ENCODE measurements at regions not wholly inside any gene's neighbourhood (a gene's known extent, or its start where the extent isn't known, plus 50 kb on each side); places are given as distances from the start of the nearest gene placed in this dataset.

DNA sequence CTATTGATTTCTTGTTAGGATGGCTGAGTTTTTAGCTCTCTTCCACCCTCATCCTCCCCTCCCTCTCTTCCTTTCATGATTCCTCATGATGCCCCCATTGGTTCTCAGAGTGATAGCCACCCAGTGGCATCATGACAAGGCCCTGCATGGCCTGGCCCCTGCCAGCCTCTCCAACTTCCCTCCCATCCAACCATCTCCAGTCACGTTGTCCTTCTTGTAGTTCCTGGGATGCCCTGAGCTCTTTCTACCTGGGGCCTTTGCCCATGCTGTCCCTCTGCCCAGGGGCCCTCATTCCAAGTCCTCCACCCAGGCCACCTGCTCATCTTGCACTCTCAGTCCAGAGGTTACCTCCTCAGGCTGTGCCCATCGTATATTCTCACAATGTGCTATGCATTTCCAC, 247.5 kb downstream of the TFCP2L1 start (continued):
- TF ChIP-seq, protein P1, sequence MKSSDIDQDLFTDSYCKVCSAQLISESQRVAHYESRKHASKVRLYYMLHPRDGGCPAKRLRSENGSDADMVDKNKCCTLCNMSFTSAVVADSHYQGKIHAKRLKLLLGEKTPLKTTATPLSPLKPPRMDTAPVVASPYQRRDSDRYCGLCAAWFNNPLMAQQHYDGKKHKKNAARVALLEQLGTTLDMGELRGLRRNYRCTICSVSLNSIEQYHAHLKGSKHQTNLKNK (CRISPR knock-in tag; IDR thresholded peaks at IDR 0.05), result no peak
- TF ChIP-seq, protein P2, sequence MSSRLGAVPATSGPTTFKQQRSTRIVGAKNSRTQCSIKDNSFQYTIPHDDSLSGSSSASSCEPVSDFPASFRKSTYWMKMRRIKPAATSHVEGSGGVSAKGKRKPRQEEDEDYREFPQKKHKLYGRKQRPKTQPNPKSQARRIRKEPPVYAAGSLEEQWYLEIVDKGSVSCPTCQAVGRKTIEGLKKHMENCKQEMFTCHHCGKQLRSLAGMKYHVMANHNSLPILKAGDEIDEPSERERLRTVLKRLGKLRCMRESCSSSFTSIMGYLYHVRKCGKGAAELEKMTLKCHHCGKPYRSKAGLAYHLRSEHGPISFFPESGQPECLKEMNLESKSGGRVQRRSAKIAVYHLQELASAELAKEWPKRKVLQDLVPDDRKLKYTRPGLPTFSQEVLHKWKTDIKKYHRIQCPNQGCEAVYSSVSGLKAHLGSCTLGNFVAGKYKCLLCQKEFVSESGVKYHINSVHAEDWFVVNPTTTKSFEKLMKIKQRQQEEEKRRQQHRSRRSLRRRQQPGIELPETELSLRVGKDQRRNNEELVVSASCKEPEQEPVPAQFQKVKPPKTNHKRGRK (CRISPR knock-in tag; IDR thresholded peaks at IDR 0.05; ENCODE audit: borderline replicate concordance), result no peak
- TF ChIP-seq MYBL2 (CRISPR knock-in tag; IDR thresholded peaks at IDR 0.05), result no peak
- TF ChIP-seq GTF2I (CRISPR knock-in tag; conservative IDR thresholded peaks at IDR 0.05), result no peak
- TF ChIP-seq HMGA2 (CRISPR knock-in tag; IDR thresholded peaks at IDR 0.05), result no peak
- TF ChIP-seq, protein P3, sequence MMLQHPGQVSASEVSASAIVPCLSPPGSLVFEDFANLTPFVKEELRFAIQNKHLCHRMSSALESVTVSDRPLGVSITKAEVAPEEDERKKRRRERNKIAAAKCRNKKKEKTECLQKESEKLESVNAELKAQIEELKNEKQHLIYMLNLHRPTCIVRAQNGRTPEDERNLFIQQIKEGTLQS (CRISPR knock-in tag; conservative IDR thresholded peaks at IDR 0.05), result no peak
- TF ChIP-seq, protein P4, sequence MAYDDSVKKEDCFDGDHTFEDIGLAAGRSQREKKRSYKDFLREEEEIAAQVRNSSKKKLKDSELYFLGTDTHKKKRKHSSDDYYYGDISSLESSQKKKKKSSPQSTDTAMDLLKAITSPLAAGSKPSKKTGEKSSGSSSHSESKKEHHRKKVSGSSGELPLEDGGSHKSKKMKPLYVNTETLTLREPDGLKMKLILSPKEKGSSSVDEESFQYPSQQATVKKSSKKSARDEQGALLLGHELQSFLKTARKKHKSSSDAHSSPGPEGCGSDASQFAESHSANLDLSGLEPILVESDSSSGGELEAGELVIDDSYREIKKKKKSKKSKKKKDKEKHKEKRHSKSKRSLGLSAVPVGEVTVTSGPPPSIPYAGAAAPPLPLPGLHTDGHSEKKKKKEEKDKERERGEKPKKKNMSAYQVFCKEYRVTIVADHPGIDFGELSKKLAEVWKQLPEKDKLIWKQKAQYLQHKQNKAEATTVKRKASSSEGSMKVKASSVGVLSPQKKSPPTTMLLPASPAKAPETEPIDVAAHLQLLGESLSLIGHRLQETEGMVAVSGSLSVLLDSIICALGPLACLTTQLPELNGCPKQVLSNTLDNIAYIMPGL (CRISPR knock-in tag; IDR thresholded peaks at IDR 0.05), result no peak
- TF ChIP-seq OVOL2 (CRISPR knock-in tag; IDR thresholded peaks at IDR 0.05; ENCODE audit: borderline replicate concordance), result no peak

DNA sequence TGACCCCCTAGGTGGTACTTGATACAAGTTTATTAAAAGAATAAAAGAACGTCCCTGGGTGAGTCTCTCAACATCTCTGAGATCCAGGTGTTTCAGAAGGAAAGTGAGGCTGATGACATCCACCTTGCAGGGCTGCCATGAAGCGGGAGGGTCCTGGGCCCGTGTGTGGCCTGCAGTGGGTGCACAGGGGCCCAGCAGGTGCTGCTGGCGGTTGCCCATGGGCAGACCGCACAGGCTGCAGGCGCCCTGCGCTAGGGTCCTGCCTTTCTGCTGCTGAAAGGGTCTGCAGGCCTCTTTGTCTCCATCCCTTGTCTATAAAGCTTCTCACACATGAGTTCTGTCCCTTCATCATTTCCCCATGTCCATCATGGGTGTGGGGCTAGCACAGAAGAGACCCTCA, 247.0 kb downstream of the TFCP2L1 start:
- DNase-seq (ENCODE audit: low spot score) (no peak), ATAC-seq (no peak)
- peaks cover 13% of the 10 kb centered on the region for H3K4me1 Mint-ChIP-seq
- H3K4me3 Mint-ChIP-seq, result no peak overlapping the region
- H3K36me3 Mint-ChIP-seq, result no peaks in the 10 kb centered on the region
- ChIA-PET POLR2A (no interaction called here), CTCF (interaction anchor here (1.6 kb wide), 1 partner anchor 42 kb away, joined by 8 read pairs; no protein-coding TSS in a partner anchor)
- no peaks in the 10 kb centered on the region for H3K9me3 Mint-ChIP-seq
- peaks cover 33% of the 10 kb centered on the region for H3K27me3 Mint-ChIP-seq (ENCODE audit: low read depth)
- no peak overlapping the region for H3K27ac Mint-ChIP-seq
- TF ChIP-seq, protein P5, sequence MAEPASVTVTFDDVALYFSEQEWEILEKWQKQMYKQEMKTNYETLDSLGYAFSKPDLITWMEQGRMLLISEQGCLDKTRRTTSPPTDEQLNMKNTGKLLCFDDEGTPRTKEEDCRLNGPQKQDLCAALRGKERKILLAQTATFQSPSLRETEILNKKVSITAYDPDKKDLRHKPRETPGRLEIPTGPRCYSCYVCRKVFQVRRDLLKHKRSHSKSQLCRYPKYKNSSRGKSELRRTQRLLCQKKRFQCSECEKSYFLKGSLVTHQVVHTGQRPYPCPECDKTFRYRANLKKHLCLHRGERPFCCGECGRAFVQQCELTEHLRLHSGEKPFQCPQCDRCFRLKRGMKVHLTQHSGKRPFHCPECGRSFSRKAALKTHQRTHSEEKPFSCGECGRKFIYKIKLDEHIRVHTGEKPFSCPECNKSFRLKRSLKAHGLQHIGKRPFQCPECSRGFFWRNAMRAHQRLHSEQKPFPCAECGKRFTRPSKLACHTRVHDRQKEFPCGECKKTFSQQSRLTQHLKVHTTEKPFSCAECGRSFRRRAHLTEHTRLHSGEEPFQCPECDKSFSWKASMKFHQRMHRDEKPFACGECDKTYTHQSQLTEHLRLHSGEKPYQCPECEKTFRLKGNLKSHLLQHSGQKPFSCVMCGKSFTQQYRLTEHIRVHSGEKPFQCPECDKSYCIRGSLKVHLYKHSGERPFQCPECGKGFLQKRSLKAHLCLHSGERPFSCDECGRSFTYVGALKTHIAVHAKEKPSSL (CRISPR knock-in tag; conservative IDR thresholded peaks at IDR 0.05), result no peak
- TF ChIP-seq ESRRA (CRISPR knock-in tag; IDR thresholded peaks at IDR 0.05; ENCODE audit: borderline replicate concordance), result no peak
- TF ChIP-seq, protein P2 (CRISPR knock-in tag; IDR thresholded peaks at IDR 0.05; ENCODE audit: borderline replicate concordance), result no peak
- TF ChIP-seq TP53 (CRISPR knock-in tag; IDR thresholded peaks at IDR 0.05), result no peak
- no peak for TF ChIP-seq NR3C1 (CRISPR knock-in tag; conservative IDR thresholded peaks at IDR 0.05; ENCODE audit: low read depth)
- TF ChIP-seq, protein P6, sequence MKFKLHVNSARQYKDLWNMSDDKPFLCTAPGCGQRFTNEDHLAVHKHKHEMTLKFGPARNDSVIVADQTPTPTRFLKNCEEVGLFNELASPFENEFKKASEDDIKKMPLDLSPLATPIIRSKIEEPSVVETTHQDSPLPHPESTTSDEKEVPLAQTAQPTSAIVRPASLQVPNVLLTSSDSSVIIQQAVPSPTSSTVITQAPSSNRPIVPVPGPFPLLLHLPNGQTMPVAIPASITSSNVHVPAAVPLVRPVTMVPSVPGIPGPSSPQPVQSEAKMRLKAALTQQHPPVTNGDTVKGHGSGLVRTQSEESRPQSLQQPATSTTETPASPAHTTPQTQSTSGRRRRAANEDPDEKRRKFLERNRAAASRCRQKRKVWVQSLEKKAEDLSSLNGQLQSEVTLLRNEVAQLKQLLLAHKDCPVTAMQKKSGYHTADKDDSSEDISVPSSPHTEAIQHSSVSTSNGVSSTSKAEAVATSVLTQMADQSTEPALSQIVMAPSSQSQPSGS (CRISPR knock-in tag; IDR thresholded peaks at IDR 0.05; ENCODE audit: borderline replicate concordance, low read depth), result no peak
- TF ChIP-seq, protein P7, sequence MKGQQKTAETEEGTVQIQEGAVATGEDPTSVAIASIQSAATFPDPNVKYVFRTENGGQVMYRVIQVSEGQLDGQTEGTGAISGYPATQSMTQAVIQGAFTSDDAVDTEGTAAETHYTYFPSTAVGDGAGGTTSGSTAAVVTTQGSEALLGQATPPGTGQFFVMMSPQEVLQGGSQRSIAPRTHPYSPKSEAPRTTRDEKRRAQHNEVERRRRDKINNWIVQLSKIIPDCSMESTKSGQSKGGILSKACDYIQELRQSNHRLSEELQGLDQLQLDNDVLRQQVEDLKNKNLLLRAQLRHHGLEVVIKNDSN (CRISPR knock-in tag; IDR thresholded peaks at IDR 0.05), result no peak
- no peak for TF ChIP-seq NFATC4 (CRISPR knock-in tag; IDR thresholded peaks at IDR 0.05)
- no peak for TF ChIP-seq PRRX2 (CRISPR knock-in tag; IDR thresholded peaks at IDR 0.05)
- no peak for TF ChIP-seq MXD4 (CRISPR knock-in tag; IDR thresholded peaks at IDR 0.05; ENCODE audit: borderline replicate concordance)
- TF ChIP-seq ETV6 (CRISPR knock-in tag; IDR thresholded peaks at IDR 0.05), result no peak
- no peak for TF ChIP-seq ZNF423 (CRISPR knock-in tag; IDR thresholded peaks at IDR 0.05)
- TF ChIP-seq FOXP1 (CRISPR knock-in tag; IDR thresholded peaks at IDR 0.05; ENCODE audit: borderline replicate concordance), result no peak
- TF ChIP-seq, protein P4 (CRISPR knock-in tag; IDR thresholded peaks at IDR 0.05), result no peak
- TF ChIP-seq, protein P8, sequence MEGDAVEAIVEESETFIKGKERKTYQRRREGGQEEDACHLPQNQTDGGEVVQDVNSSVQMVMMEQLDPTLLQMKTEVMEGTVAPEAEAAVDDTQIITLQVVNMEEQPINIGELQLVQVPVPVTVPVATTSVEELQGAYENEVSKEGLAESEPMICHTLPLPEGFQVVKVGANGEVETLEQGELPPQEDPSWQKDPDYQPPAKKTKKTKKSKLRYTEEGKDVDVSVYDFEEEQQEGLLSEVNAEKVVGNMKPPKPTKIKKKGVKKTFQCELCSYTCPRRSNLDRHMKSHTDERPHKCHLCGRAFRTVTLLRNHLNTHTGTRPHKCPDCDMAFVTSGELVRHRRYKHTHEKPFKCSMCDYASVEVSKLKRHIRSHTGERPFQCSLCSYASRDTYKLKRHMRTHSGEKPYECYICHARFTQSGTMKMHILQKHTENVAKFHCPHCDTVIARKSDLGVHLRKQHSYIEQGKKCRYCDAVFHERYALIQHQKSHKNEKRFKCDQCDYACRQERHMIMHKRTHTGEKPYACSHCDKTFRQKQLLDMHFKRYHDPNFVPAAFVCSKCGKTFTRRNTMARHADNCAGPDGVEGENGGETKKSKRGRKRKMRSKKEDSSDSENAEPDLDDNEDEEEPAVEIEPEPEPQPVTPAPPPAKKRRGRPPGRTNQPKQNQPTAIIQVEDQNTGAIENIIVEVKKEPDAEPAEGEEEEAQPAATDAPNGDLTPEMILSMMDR (IDR thresholded peaks at IDR 0.05), result no peak
- TF ChIP-seq ZNF263 (CRISPR knock-in tag; IDR thresholded peaks at IDR 0.05; ENCODE audit: low read depth), result no peak
- TF ChIP-seq ZNF219 (CRISPR knock-in tag; IDR thresholded peaks at IDR 0.05; ENCODE audit: borderline replicate concordance), result no peak
